ENCODE measurements at regions not wholly inside any gene's neighbourhood (a gene's known extent, or its start where the extent isn't known, plus 50 kb on each side); places are given as distances from the start of the nearest gene placed in this dataset.

- Histone ChIP-seq H3K27me3 (ENCODE audit: control insufficient read depth in 1 of 2, insufficient read depth in 2 of 2, low read length in 2 of 2) (no peaks in the 10 kb centered on the region), H4K20me1 (ENCODE audit: insufficient read depth, low read length) (no peaks in the 10 kb centered on the region), H3K27ac (ENCODE audit: extremely low read length, insufficient read depth, low read length) (no peak overlapping the region), H3K79me2 (ENCODE audit: insufficient read depth, low read length) (no peaks in the 10 kb centered on the region), H3K4me3 (replicated peaks in 1 of 3; ENCODE audit: insufficient read depth in 1 of 3, low read depth in 2 of 3, low read length in 3 of 3) (no peak overlapping the region), H3K9ac (ENCODE audit: insufficient read depth, low read depth, low read length) (no peak overlapping the region), H3K9me3 (ENCODE audit: low read length) (peaks cover 90% of the 10 kb centered on the region), H3K36me3 (replicated peaks in 1 of 2; ENCODE audit: control insufficient read depth in 1 of 2, insufficient read depth in 2 of 2, low read length in 2 of 2) (no peaks in the 10 kb centered on the region), H3K4me1 (ENCODE audit: insufficient read depth, low read length) (no peaks in the 10 kb centered on the region), H3K4me2 (ENCODE audit: low read depth, low read length) (no peak overlapping the region), H2AFZ (ENCODE audit: low read length) (no peak overlapping the region)
- WGBS (ENCODE audit: low lambda C conversion rate), result 3% methylated on average over 1 of the region's 1 CpG
- ChIA-PET CTCF (ENCODE audit: low intra/inter-chr PET ratio, low total read pairs) (no interaction called here), POLR2A (no interaction called here)
- BruUV-seq (replicated peaks), result no TSS peak
- TF ChIP-seq ZNF644 (CRISPR knock-in tag; IDR thresholded peaks at IDR 0.05; ENCODE audit: low read depth), result no peak
- no peak for TF ChIP-seq NR1H2 (CRISPR knock-in tag; IDR thresholded peaks at IDR 0.05; ENCODE audit: borderline replicate concordance, low read depth)
- no peak for TF ChIP-seq MEIS1 (CRISPR knock-in tag; IDR thresholded peaks at IDR 0.05; ENCODE audit: borderline replicate concordance)
- no peak for TF ChIP-seq E2F1 (CRISPR knock-in tag; IDR thresholded peaks at IDR 0.05)
- no peak for TF ChIP-seq HBP1 (CRISPR knock-in tag; IDR thresholded peaks at IDR 0.05; ENCODE audit: low read depth)
- no peak for TF ChIP-seq BCLAF1 (IDR thresholded peaks at IDR 0.05)
- no peak for TF ChIP-seq SOX5 (CRISPR knock-in tag; IDR thresholded peaks at IDR 0.05; ENCODE audit: borderline replicate concordance)
- no peak for TF ChIP-seq PLSCR1 (CRISPR knock-in tag; IDR thresholded peaks at IDR 0.05; ENCODE audit: borderline replicate concordance)
- TF ChIP-seq PREB (CRISPR knock-in tag; IDR thresholded peaks at IDR 0.05), result no peak
- no peak for TF ChIP-seq SNAPC2 (CRISPR knock-in tag; IDR thresholded peaks at IDR 0.05)
- TF ChIP-seq MIER2 (CRISPR knock-in tag; IDR thresholded peaks at IDR 0.05), result no peak
- no peak for TF ChIP-seq ZBTB21 (CRISPR knock-in tag; IDR thresholded peaks at IDR 0.05)
- TF ChIP-seq FOXC1 (CRISPR knock-in tag; IDR thresholded peaks at IDR 0.05; ENCODE audit: borderline replicate concordance), result no peak
- TF ChIP-seq CC2D1A (CRISPR knock-in tag; IDR thresholded peaks at IDR 0.05), result no peak
- no peak for TF ChIP-seq ZGPAT (CRISPR knock-in tag; IDR thresholded peaks at IDR 0.05)
- TF ChIP-seq KMT2A (CRISPR knock-in tag; IDR thresholded peaks at IDR 0.05), result no peak
- no peak for TF ChIP-seq CENPT (CRISPR knock-in tag; IDR thresholded peaks at IDR 0.05; ENCODE audit: low read depth)
- no peak for TF ChIP-seq HNRNPL (IDR thresholded peaks at IDR 0.05; ENCODE audit: low read depth, low read length)
- no peak for TF ChIP-seq EZH2 (conservative IDR thresholded peaks at IDR 0.05; ENCODE audit: low read depth, low read length)
- intact Hi-C loops (cut with micrococcal nuclease; ENCODE audit: unreplicated experiment) (no loop called here), in situ Hi-C loops (cut with HindIII; ENCODE audit: extremely low pct_ligation_motif_present, low pct_unique_long_range_greater_than_20kb) (no loop called here)
- no peak for ATAC-seq
- DNase-seq (ENCODE audit: low spot score), result no peak
- FAIRE-seq, result no peak
These were observed 231.1 kb downstream of the HDGFL1 start for GRCh38 chr6:22800451-22800850.

All from HepG2 (cell line).